Breast epithelium (tissue), 3 donors: ENCODE measurements at regions not wholly inside any gene's neighbourhood (a gene's known extent, or its start where the extent isn't known, plus 50 kb on each side); places are given as distances from the start of the nearest gene placed in this dataset.

Experiments
- CTCF ChIP-seq, 3 donors: fragments of 450-650 bp; IDR thresholded peaks; one replicate each; pipeline ENCODE4 v1.5.1; 2016 to 2017; ENCODE audit warnings: antibody characterized with exemption in 3 of 3, mild to moderate bottlenecking in 3 of 3, moderate library complexity in 3 of 3
- POLR2A ChIP-seq: fragments of 450-650 bp; IDR thresholded peaks from one replicate; pipeline ENCODE4 v1.6.1; 2016; ENCODE audit warnings: antibody characterized with exemption, mild to moderate bottlenecking, moderate library complexity

- no peak for TF ChIP-seq CTCF (IDR thresholded peaks at IDR 0.05)
- no peak for TF ChIP-seq POLR2A
These were observed 361.9 kb downstream of the CSNK1G3 start for GRCh38 chr5:123873846-123874245.
